A673 (cell line): ENCODE measurements at regions not wholly inside any gene's neighbourhood (a gene's known extent, or its start where the extent isn't known, plus 50 kb on each side); places are given as distances from the start of the nearest gene placed in this dataset.

Source experiments
- BruUV-seq: library from RNA; stranded (reverse); fragments of 400-500 nt; replicated peaks from 2 replicates; lab custom pipeline; 2021; lab: Mats Ljungman, UMichigan
- CTCF ChIA-PET: fragments of 300-600 bp; sonication (Branson Sonifier 250); formaldehyde crosslinking; loops from one replicate; lab custom pipeline; 2022; ENCODE audit warnings: antibody characterized with exemption; lab: Charles Lee
- POLR2A ChIA-PET: fragments of 300-600 bp; sonication (Branson Sonifier 250); formaldehyde crosslinking; loops from one replicate; lab custom pipeline; 2022; ENCODE audit warnings: antibody characterized with exemption; ENCODE audit not compliant: low non-redundant PET; lab: Charles Lee
- DNase-seq: peaks from one replicate; pipeline ENCODE4 v3.0.0-alpha.2; 2015; ENCODE audit warnings: low spot score
- H3K27ac ChIP-seq: fragments of 200-600 bp; sonication (generic); 2 replicates; pipeline ENCODE4 v1.5.1; 2016; ENCODE audit warnings: mixed run types, low read depth, mild to moderate bottlenecking, mixed read lengths, antibody characterized with exemption, low read length; ENCODE audit not compliant: poor library complexity, severe bottlenecking
- H3K27me3 ChIP-seq: fragments of 200-600 bp; sonication (generic); replicated peaks from 2 replicates; pipeline ENCODE4 v1.6.1; 2017; ENCODE audit warnings: mixed run types, low read depth, mild to moderate bottlenecking, mixed read lengths, antibody characterized with exemption, low read length; ENCODE audit not compliant: insufficient read depth, poor library complexity
- H3K36me3 ChIP-seq: fragments of 200-600 bp; sonication (generic); 2 replicates; pipeline ENCODE4 v1.6.1; 2016; ENCODE audit warnings: mixed run types, mild to moderate bottlenecking, mixed read lengths, antibody characterized with exemption, low read length; ENCODE audit not compliant: insufficient read depth, poor library complexity, severe bottlenecking
- H3K4me1 ChIP-seq: fragments of 200-600 bp; sonication (generic); 2 replicates; pipeline ENCODE4 v1.6.1; 2017; ENCODE audit warnings: mixed run types, mild to moderate bottlenecking, mixed read lengths, antibody characterized with exemption, low read length; ENCODE audit not compliant: insufficient read depth, poor library complexity, severe bottlenecking
- H3K4me3 ChIP-seq: fragments of 200-600 bp; sonication (generic); 2 replicates; pipeline ENCODE4 v1.5.1; 2016; ENCODE audit warnings: low read depth, mixed run types, mild to moderate bottlenecking, mixed read lengths, low read length; ENCODE audit not compliant: poor library complexity, severe bottlenecking
- H3K9me3 ChIP-seq: fragments of 200-600 bp; sonication (generic); 2 replicates; pipeline ENCODE4 v1.6.1; 2016; ENCODE audit warnings: mixed run types, low read depth, mild to moderate bottlenecking, mixed read lengths, antibody characterized with exemption, low read length; ENCODE audit not compliant: poor library complexity, severe bottlenecking
- EZH2 ChIP-seq: fragments of 200-600 bp; sonication (generic); IDR thresholded peaks from 2 replicates; pipeline ENCODE4 v1.6.1; 2017; ENCODE audit warnings: borderline replicate concordance, low read depth, mild to moderate bottlenecking, mixed read lengths, antibody characterized with exemption, low read length; ENCODE audit not compliant: poor library complexity, severe bottlenecking
- intact Hi-C: fragments of 100-400 bp; cut with micrococcal nuclease; formaldehyde crosslinking; loops from one replicate; pipeline ENCODE4 v1.10.0; 2022; ENCODE audit not compliant: unreplicated experiment
- TF ChIP-seq, protein P1 (sequence below): fragments of 300-800, 200-600 bp; sonication (generic); conservative IDR thresholded peaks from 2 replicates; pipeline ENCODE4 v1.5.1; 2017; ENCODE audit warnings: low read depth, mild to moderate bottlenecking, antibody characterized with exemption, low read length, moderate library complexity, mixed read lengths

DNA sequence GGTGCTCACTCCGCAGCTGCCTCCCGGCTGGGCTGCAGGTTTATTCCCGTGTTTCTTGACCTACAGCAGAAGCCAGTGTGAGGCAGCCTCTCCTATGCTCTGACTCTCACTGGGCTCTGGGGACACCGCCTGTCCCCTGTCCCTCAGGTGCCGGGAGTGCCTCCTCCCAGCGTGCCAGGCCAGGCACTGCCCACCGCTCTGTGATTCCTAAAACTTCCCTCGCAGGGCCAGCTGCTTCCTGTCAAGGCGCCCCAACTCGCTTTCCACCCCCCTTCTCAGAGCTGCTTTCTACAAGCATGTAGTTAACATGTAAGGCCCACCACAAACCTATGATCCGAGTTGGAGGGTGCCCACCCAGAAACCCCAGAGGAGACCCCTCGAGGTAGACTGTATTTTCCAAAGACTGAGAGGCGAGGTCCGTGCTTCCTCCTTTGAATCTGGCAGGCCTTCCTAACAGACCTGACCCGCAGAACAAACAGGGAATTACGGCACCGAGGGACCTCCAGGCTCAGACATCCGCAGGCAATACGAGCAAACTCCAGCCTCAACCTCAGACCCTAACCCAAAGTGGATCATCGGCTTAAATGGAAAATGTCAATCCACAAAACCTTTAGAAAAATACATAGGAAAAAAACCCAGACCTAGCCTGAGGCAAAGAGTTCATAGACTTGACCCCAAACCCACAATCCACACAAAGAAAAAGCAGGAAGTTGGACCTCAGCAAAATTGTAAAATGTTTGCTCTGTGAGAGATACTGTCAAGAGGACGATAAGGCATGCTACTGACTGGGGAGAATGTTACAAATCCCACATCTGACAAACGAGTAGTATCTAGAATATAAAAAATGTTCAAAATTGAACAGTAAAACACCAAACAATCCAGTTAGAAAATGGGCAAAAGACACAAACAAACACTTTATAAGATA lies 121.3 kb upstream of the IQSEC1 start:
- Histone ChIP-seq H3K9me3 (no peaks in the 10 kb centered on the region), H3K27ac (no peak overlapping the region), H3K4me3 (no peak overlapping the region), H3K36me3 (no peaks in the 10 kb centered on the region), H3K4me1 (no peaks in the 10 kb centered on the region), H3K27me3 (no peaks in the 10 kb centered on the region)
- POLR2A ChIA-PET: no interaction called here
- BruUV-seq: no TSS peak
- TF ChIP-seq, protein P1, sequence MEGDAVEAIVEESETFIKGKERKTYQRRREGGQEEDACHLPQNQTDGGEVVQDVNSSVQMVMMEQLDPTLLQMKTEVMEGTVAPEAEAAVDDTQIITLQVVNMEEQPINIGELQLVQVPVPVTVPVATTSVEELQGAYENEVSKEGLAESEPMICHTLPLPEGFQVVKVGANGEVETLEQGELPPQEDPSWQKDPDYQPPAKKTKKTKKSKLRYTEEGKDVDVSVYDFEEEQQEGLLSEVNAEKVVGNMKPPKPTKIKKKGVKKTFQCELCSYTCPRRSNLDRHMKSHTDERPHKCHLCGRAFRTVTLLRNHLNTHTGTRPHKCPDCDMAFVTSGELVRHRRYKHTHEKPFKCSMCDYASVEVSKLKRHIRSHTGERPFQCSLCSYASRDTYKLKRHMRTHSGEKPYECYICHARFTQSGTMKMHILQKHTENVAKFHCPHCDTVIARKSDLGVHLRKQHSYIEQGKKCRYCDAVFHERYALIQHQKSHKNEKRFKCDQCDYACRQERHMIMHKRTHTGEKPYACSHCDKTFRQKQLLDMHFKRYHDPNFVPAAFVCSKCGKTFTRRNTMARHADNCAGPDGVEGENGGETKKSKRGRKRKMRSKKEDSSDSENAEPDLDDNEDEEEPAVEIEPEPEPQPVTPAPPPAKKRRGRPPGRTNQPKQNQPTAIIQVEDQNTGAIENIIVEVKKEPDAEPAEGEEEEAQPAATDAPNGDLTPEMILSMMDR: no peak
- no peak for TF ChIP-seq EZH2
- CTCF ChIA-PET: no interaction called here
- DNase-seq: no peak
- intact Hi-C loops: no loop called here

DNA sequence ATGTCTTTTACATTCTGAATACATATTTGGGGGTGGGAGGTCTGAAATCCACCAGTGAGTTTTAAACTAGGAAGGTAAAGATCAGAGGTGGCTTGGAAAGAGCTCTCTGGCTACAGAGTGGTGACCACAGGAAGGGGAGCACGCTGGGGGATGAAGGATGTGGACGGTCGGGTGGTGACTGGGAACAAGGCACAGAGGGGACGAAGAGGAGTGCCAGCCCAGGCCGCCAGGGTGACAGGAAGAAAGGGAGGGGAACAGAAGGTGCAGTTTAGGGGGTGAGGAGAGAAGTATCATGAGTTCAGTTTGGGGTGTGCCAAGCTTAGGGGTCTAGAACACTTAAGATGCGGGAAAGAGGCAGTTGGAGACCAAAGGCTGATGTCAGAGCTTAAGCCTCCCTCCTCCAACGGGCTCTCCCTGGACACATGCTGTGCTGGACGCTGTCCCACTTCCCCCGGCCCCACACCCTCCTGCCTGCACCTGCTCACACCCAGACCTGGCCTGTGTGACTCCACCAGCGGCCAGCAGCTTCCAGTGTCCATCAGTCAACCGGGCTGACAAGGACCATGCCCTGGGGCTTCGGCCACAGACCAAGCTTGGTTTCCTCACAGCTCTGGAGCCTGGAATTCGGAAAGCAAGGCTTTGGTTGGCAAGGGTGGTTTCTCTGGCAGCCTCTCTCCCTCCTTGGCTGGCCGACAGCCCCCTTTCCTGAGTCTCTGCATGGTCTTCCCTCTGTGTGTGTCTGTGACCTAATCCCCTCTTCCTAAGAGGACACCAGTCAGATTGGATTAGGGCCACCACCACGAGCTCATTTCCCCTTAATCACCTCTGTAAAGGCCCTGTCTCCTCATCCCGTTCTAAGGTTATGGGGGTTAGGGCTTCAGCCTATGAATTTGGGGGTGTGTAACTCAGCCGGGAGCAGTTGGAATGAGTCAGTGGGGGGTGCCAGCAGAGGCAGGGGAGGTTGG lies 120.4 kb upstream of the IQSEC1 start:
- H3K4me1 ChIP-seq: no peaks in the 10 kb centered on the region
- no peaks in the 10 kb centered on the region for H3K36me3 ChIP-seq
- H3K27me3 ChIP-seq: no peaks in the 10 kb centered on the region
- no peak overlapping the region for H3K27ac ChIP-seq
- BruUV-seq: no TSS peak
- intact Hi-C loops: no loop called here
- TF ChIP-seq, protein P1: no peak
- TF ChIP-seq EZH2: no peak
- ChIA-PET CTCF (no interaction called here), POLR2A (no interaction called here)
- H3K9me3 ChIP-seq: no peaks in the 10 kb centered on the region
- no peak for DNase-seq
- no peak overlapping the region for H3K4me3 ChIP-seq

DNA sequence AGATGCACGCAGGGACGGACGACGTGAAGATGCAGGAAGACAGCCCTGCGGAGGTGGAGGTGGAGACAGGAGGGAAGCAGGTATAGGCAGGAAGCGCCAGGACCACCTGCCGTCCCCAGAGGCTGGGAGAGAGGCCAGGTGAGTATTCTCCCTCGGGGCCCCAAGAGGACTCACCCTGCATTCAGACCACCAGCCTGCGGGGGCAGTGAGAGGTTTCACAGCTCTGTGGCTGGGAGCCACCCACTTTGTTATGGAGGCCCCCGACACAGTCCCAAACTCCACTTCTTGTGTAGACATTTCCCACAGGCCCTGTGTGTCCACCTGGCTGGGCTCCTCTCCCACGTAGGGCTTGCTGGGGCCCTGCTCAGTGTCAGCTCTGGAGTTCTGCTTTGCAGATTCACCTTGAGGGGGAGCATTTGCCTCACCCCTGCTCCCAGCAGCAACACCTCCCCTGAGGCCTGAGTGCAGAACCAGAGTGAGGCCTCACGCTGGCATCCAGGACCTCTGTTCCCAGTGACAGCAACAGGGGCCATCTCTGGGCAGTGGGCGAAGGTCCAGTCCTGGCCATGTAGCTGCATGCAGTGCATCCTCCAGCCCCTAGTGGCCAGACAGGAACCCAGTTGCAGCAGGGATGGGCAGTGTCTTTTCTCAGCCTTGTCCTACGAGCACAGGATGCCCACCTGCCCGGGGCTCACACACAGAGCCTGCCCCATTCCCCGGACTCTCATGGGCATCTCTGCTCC lies 119.4 kb upstream of the IQSEC1 start:
- Histone ChIP-seq H3K27me3 (no peaks in the 10 kb centered on the region), H3K4me1 (no peaks in the 10 kb centered on the region), H3K36me3 (no peaks in the 10 kb centered on the region), H3K9me3 (no peaks in the 10 kb centered on the region), H3K4me3 (no peak overlapping the region), H3K27ac (no peak overlapping the region)
- no TSS peak for BruUV-seq
- TF ChIP-seq, protein P1: peak; percentile 37
- TF ChIP-seq EZH2: no peak
- no peak for DNase-seq
- POLR2A ChIA-PET: no interaction called here
- CTCF ChIA-PET: no interaction called here
- intact Hi-C loops: no loop called here
